ENCODE measurements at regions not wholly inside any gene's neighbourhood (a gene's known extent, or its start where the extent isn't known, plus 50 kb on each side); places are given as distances from the start of the nearest gene placed in this dataset.

- intact Hi-C loops (cut with DNase I, micrococcal nuclease): no loop called here
- Mint-ChIP-seq H3K4me3 (no peak overlapping the region), H3K4me1 (no peaks in the 10 kb centered on the region), H3K36me3 (ENCODE audit: low read depth) (no peaks in the 10 kb centered on the region), H3K27me3 (no peaks in the 10 kb centered on the region), H3K9me3 (ENCODE audit: low read depth) (peaks cover 14% of the 10 kb centered on the region), H3K27ac (no peak overlapping the region)
- POLR2A ChIA-PET: no interaction called here
- CTCF ChIA-PET: interaction anchor here (0.6 to 1.6 kb wide), 2 partner anchors 29 to 1412 kb away, joined by 3 read pairs; no protein-coding TSS in a partner anchor
- DNase-seq (no peak), ATAC-seq (no peak)
Observed at GRCh38 chr6:164897523-164898235, 411.7 kb downstream of the C6orf118 start.

- ATAC-seq: no peak
- intact Hi-C loops (cut with DNase I, micrococcal nuclease): no loop called here
- no peak overlapping the region for H3K4me3 Mint-ChIP-seq
- peaks cover 18% of the 10 kb centered on the region for H3K9me3 Mint-ChIP-seq (ENCODE audit: low read depth)
- CTCF ChIA-PET: no interaction called here
- no peaks in the 10 kb centered on the region for H3K27me3 Mint-ChIP-seq
- DNase-seq: no peak
- H3K4me1 Mint-ChIP-seq: no peaks in the 10 kb centered on the region
- no peaks in the 10 kb centered on the region for H3K36me3 Mint-ChIP-seq (ENCODE audit: low read depth)
- POLR2A ChIA-PET: no interaction called here
- H3K27ac Mint-ChIP-seq: no peak overlapping the region
Observed at GRCh38 chr6:164889980-164890379, 419.4 kb downstream of the C6orf118 start.

- Mint-ChIP-seq H3K4me1 (no peaks in the 10 kb centered on the region), H3K27ac (no peak overlapping the region), H3K27me3 (no peaks in the 10 kb centered on the region), H3K4me3 (no peak overlapping the region), H3K36me3 (ENCODE audit: low read depth) (no peaks in the 10 kb centered on the region), H3K9me3 (ENCODE audit: low read depth) (peaks cover 12% of the 10 kb centered on the region)
- ATAC-seq (no peak), DNase-seq (no peak)
- CTCF ChIA-PET: no interaction called here
- intact Hi-C loops (cut with DNase I, micrococcal nuclease): no loop called here
- POLR2A ChIA-PET: no interaction called here
Observed at GRCh38 chr6:164887660-164888059, 421.7 kb downstream of the C6orf118 start.

GRCh38 chr6:164882236-164882635, 427.2 kb downstream of the C6orf118 start:
- peaks cover 8% of the 10 kb centered on the region for H3K9me3 Mint-ChIP-seq (ENCODE audit: low read depth)
- DNase-seq (no peak), ATAC-seq (no peak)
- no peaks in the 10 kb centered on the region for H3K27me3 Mint-ChIP-seq
- intact Hi-C loops (cut with DNase I, micrococcal nuclease): no loop called here
- no peaks in the 10 kb centered on the region for H3K36me3 Mint-ChIP-seq (ENCODE audit: low read depth)
- H3K27ac Mint-ChIP-seq: no peak overlapping the region
- no peaks in the 10 kb centered on the region for H3K4me1 Mint-ChIP-seq
- CTCF ChIA-PET: no interaction called here
- no peak overlapping the region for H3K4me3 Mint-ChIP-seq
- POLR2A ChIA-PET: no interaction called here

GRCh38 chr6:164871783-164872182, 437.6 kb downstream of the C6orf118 start:
- Mint-ChIP-seq H3K27me3 (no peaks in the 10 kb centered on the region), H3K9me3 (ENCODE audit: low read depth) (peaks cover 9% of the 10 kb centered on the region), H3K27ac (no peak overlapping the region), H3K4me1 (no peaks in the 10 kb centered on the region), H3K36me3 (ENCODE audit: low read depth) (no peaks in the 10 kb centered on the region), H3K4me3 (no peak overlapping the region)
- intact Hi-C loops (cut with DNase I, micrococcal nuclease): no loop called here
- DNase-seq: no peak
- ChIA-PET POLR2A (no interaction called here), CTCF (no interaction called here)
- no peak for ATAC-seq

- Mint-ChIP-seq H3K36me3 (ENCODE audit: low read depth) (no peaks in the 10 kb centered on the region), H3K9me3 (ENCODE audit: low read depth) (peaks cover 9% of the 10 kb centered on the region), H3K4me1 (no peaks in the 10 kb centered on the region), H3K4me3 (no peak overlapping the region), H3K27ac (no peak overlapping the region), H3K27me3 (no peaks in the 10 kb centered on the region)
- ChIA-PET CTCF (no interaction called here), POLR2A (no interaction called here)
- intact Hi-C loops (cut with DNase I, micrococcal nuclease): no loop called here
- DNase-seq (no peak), ATAC-seq (no peak)
Observed at GRCh38 chr6:164870164-164870563, 439.2 kb downstream of the C6orf118 start.

- no peaks in the 10 kb centered on the region for H3K36me3 Mint-ChIP-seq (ENCODE audit: low read depth)
- H3K27ac Mint-ChIP-seq: no peak overlapping the region
- ChIA-PET POLR2A (no interaction called here), CTCF (no interaction called here)
- intact Hi-C loops (cut with DNase I, micrococcal nuclease): no loop called here
- H3K4me1 Mint-ChIP-seq: no peaks in the 10 kb centered on the region
- H3K9me3 Mint-ChIP-seq (ENCODE audit: low read depth): peaks cover 4% of the 10 kb centered on the region
- DNase-seq (no peak), ATAC-seq (no peak)
- no peak overlapping the region for H3K4me3 Mint-ChIP-seq
- H3K27me3 Mint-ChIP-seq: no peaks in the 10 kb centered on the region
Observed at GRCh38 chr6:164861967-164862366, 447.4 kb downstream of the C6orf118 start.

GRCh38 chr6:164859816-164860215, 449.6 kb downstream of the C6orf118 start:
- ATAC-seq: no peak
- intact Hi-C loops (cut with DNase I, micrococcal nuclease): no loop called here
- no peaks in the 10 kb centered on the region for H3K36me3 Mint-ChIP-seq (ENCODE audit: low read depth)
- ChIA-PET CTCF (no interaction called here), POLR2A (no interaction called here)
- no peaks in the 10 kb centered on the region for H3K27me3 Mint-ChIP-seq
- no peaks in the 10 kb centered on the region for H3K4me1 Mint-ChIP-seq
- no peak for DNase-seq
- H3K27ac Mint-ChIP-seq: no peak overlapping the region
- H3K9me3 Mint-ChIP-seq (ENCODE audit: low read depth): peaks cover 7% of the 10 kb centered on the region
- H3K4me3 Mint-ChIP-seq: no peak overlapping the region

GRCh38 chr6:164856138-164856537, 453.3 kb downstream of the C6orf118 start:
- ATAC-seq (no peak), DNase-seq (no peak)
- no peaks in the 10 kb centered on the region for H3K36me3 Mint-ChIP-seq (ENCODE audit: low read depth)
- intact Hi-C loops (cut with DNase I, micrococcal nuclease): no loop called here
- no peak overlapping the region for H3K27ac Mint-ChIP-seq
- CTCF ChIA-PET: no interaction called here
- H3K27me3 Mint-ChIP-seq: no peaks in the 10 kb centered on the region
- H3K4me1 Mint-ChIP-seq: no peaks in the 10 kb centered on the region
- POLR2A ChIA-PET: no interaction called here
- no peak overlapping the region for H3K4me3 Mint-ChIP-seq
- H3K9me3 Mint-ChIP-seq (ENCODE audit: low read depth): peaks cover 3% of the 10 kb centered on the region

GRCh38 chr6:164855281-164855680, 454.1 kb downstream of the C6orf118 start:
- Mint-ChIP-seq H3K27ac (no peak overlapping the region), H3K4me3 (no peak overlapping the region), H3K9me3 (ENCODE audit: low read depth) (peaks cover 3% of the 10 kb centered on the region), H3K27me3 (no peaks in the 10 kb centered on the region), H3K4me1 (no peaks in the 10 kb centered on the region), H3K36me3 (ENCODE audit: low read depth) (no peaks in the 10 kb centered on the region)
- ATAC-seq (no peak), DNase-seq (no peak)
- ChIA-PET CTCF (no interaction called here), POLR2A (no interaction called here)
- intact Hi-C loops (cut with DNase I, micrococcal nuclease): no loop called here

- intact Hi-C loops (cut with DNase I, micrococcal nuclease): no loop called here
- ATAC-seq (no peak), DNase-seq (no peak)
- Mint-ChIP-seq H3K27me3 (no peaks in the 10 kb centered on the region), H3K27ac (no peak overlapping the region), H3K9me3 (ENCODE audit: low read depth) (peaks cover 5% of the 10 kb centered on the region), H3K4me1 (no peaks in the 10 kb centered on the region), H3K4me3 (no peak overlapping the region), H3K36me3 (ENCODE audit: low read depth) (no peaks in the 10 kb centered on the region)
- POLR2A ChIA-PET: no interaction called here
- CTCF ChIA-PET: no interaction called here
Observed at GRCh38 chr6:164854526-164854925, 454.9 kb downstream of the C6orf118 start.

- CTCF ChIA-PET: no interaction called here
- intact Hi-C loops (cut with DNase I, micrococcal nuclease): no loop called here
- Mint-ChIP-seq H3K36me3 (ENCODE audit: low read depth) (no peaks in the 10 kb centered on the region), H3K4me1 (no peaks in the 10 kb centered on the region), H3K9me3 (ENCODE audit: low read depth) (peaks cover 7% of the 10 kb centered on the region), H3K4me3 (no peak overlapping the region), H3K27ac (no peak overlapping the region), H3K27me3 (no peaks in the 10 kb centered on the region)
- POLR2A ChIA-PET: no interaction called here
- ATAC-seq: no peak
- no peak for DNase-seq
Observed at GRCh38 chr6:164845773-164846172, 463.6 kb downstream of the C6orf118 start.

- H3K9me3 Mint-ChIP-seq (ENCODE audit: low read depth): peaks cover 3% of the 10 kb centered on the region
- CTCF ChIA-PET: no interaction called here
- no peaks in the 10 kb centered on the region for H3K27me3 Mint-ChIP-seq
- POLR2A ChIA-PET: no interaction called here
- H3K27ac Mint-ChIP-seq: no peak overlapping the region
- no peaks in the 10 kb centered on the region for H3K4me1 Mint-ChIP-seq
- DNase-seq (no peak), ATAC-seq (no peak)
- no peaks in the 10 kb centered on the region for H3K36me3 Mint-ChIP-seq (ENCODE audit: low read depth)
- H3K4me3 Mint-ChIP-seq: no peak overlapping the region
- intact Hi-C loops (cut with DNase I, micrococcal nuclease): no loop called here
Observed at GRCh38 chr6:164842085-164842484, 467.3 kb downstream of the C6orf118 start.

Measured in activated CD4-positive, alpha-beta T cell treated with anti-CD3 and anti-CD28 coated beads for 36 hours (primary cell).